Peyer's patch (tissue), 4 donors: ENCODE measurements at regions not wholly inside any gene's neighbourhood (a gene's known extent, or its start where the extent isn't known, plus 50 kb on each side); places are given as distances from the start of the nearest gene placed in this dataset.

Experiments used
- CTCF ChIP-seq, 6 experiments: fragments of 450-650 bp in 4 of 6; fragments of 200-600 bp in 2 of 6; sonication (generic) in 1 of 6; IDR thresholded peaks; one replicate each; pipeline ENCODE4 v1.5.1; 2017 to 2019; ENCODE audit warnings: antibody characterized with exemption in 6 of 6, mild to moderate bottlenecking in 3 of 6, moderate library complexity in 1 of 6
- POLR2A ChIP-seq, 2 donors: fragments of 450-650 bp; IDR thresholded peaks; one replicate each; pipeline ENCODE4 v1.5.1; 2017; ENCODE audit warnings: antibody characterized with exemption in 2 of 2, mild to moderate bottlenecking in 2 of 2, moderate library complexity in 2 of 2

- no peak for TF ChIP-seq CTCF (IDR thresholded peaks at IDR 0.05)
- no peak for TF ChIP-seq POLR2A (IDR thresholded peaks at IDR 0.05)
Measured at GRCh38 chr18:30908381-30908780, 134.2 kb downstream of the DSC3 start.
